Astrocyte of the cerebellum (primary cell): ENCODE measurements at regions not wholly inside any gene's neighbourhood (a gene's known extent, or its start where the extent isn't known, plus 50 kb on each side); places are given as distances from the start of the nearest gene placed in this dataset.

Experiments
- DNase-seq: peaks from one replicate; pipeline ENCODE4 v3.0.0-alpha.2; 2011; ENCODE audit warnings: low read depth
- H3K4me3 ChIP-seq: 2 replicates; pipeline ENCODE4 v1.5.1; 2011; ENCODE audit warnings: mild to moderate bottlenecking, low read depth, low read length, moderate library complexity
- in situ Hi-C: cut with HindIII; loops from 2 replicates; pipeline ENCODE4 v1.10.0; 2017; ENCODE audit warnings: low sequenced_read_pairs
- TF ChIP-seq, protein P1 (sequence below): IDR thresholded peaks from 2 replicates; pipeline ENCODE4 v1.5.1; 2012; ENCODE audit warnings: low read length, low read depth, moderate library complexity, mild to moderate bottlenecking; ENCODE audit errors: missing control alignments

DNA sequence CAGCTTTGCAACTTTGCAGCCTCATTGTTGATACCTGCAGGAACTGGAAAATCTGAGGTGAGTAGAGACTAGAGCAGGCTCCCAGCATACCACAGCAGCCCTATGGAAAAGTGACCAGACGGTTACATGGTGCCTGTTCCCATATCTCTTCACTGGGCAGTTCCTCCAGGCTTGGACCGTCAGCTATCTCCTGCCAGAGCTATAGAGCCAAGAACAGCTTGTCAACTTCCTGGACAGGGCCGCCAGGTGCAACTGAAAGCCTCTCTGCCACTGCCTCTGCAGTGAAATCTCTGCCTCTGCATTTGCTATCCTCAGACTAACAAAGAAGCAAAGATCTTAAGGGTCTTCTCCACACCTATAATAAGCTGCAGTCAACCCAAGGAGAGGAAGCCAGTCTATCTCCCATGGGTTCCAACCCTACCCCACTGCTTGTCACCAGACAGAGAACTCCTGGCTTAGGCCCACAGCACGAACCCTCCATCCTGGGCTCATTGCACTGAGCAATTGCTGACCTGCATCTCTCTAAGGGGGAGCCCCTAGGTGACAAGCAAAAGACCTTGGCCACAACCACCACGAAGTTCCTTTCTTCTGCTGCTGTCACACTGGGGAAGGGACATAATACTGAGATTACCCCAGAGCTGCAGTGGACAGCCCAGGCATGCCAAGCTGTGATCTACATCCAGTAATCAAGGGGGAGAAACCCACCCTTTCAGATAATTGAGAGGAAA, 60.1 kb upstream of the KHDRBS2 start:
- in situ Hi-C loops: no loop called here
- DNase-seq: no peak
- TF ChIP-seq, protein P1, sequence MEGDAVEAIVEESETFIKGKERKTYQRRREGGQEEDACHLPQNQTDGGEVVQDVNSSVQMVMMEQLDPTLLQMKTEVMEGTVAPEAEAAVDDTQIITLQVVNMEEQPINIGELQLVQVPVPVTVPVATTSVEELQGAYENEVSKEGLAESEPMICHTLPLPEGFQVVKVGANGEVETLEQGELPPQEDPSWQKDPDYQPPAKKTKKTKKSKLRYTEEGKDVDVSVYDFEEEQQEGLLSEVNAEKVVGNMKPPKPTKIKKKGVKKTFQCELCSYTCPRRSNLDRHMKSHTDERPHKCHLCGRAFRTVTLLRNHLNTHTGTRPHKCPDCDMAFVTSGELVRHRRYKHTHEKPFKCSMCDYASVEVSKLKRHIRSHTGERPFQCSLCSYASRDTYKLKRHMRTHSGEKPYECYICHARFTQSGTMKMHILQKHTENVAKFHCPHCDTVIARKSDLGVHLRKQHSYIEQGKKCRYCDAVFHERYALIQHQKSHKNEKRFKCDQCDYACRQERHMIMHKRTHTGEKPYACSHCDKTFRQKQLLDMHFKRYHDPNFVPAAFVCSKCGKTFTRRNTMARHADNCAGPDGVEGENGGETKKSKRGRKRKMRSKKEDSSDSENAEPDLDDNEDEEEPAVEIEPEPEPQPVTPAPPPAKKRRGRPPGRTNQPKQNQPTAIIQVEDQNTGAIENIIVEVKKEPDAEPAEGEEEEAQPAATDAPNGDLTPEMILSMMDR: no peak
- H3K4me3 ChIP-seq: no peak overlapping the region

DNA sequence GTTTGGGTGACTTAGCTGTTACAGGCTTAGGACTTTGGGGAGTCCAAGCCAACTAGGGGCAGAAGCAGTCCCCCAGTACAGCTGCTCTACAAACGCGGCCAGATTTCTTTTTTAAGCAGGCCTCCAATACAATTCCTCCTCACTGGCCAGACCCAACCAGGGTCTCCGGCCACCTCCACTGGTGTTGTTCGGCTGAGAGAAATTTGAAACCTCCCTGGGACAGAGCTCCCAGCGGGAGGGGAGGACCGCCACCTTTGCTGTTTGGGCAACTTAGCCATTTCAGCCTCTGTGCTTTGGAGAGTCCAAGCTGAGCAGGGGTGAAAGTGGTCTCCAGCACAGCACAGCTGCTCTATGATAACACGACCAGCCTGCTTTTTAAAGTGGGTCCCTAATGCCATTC, 59.4 kb upstream of the KHDRBS2 start:
- DNase-seq: no peak
- H3K4me3 ChIP-seq: no peak overlapping the region
- TF ChIP-seq, protein P1: no peak
- in situ Hi-C loops: no loop called here

DNA sequence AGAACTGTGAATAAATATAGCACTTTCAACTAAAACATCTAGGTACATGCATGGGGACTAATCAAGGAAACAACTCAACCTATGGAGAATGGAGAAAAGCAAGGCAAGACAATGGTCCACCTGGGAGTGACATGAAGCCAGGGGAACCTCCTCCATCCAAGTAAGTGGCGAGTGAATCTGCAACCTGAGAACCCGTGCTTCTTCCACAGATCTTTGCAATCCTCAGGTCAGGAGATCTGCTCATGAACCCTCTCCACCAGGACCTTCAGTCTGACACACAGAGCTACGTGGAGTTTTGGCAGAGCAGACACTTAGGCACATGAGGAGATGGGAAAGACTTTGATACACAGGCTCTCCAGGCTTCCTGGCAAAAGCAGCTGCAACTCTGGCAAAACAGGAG, 58.8 kb upstream of the KHDRBS2 start:
- no peak for DNase-seq
- in situ Hi-C loops: no loop called here
- TF ChIP-seq, protein P1: no peak
- no peak overlapping the region for H3K4me3 ChIP-seq

DNA sequence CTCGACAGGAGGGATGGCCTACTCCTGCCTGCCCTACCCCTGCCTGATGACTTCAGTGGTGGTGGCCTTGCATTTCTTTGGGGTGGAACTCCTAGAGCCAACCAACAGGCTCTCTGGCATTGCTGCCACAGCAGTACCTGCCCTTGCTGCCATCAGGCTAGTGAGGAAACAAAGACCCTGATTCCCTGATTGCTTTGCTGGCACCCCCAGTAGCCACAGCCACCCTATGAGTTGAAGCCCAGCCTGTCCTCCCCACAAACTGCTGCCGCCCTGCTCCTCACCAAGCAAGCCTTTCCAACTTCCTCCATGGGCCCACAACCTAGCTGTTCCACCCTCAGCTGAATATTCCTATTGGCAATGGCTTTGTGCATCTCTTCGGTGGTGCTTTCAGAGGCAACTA, 52.5 kb upstream of the KHDRBS2 start:
- in situ Hi-C loops: no loop called here
- H3K4me3 ChIP-seq: no peak overlapping the region
- TF ChIP-seq, protein P1: no peak
- no peak for DNase-seq
